Loucy (cell line): ENCODE measurements at regions not wholly inside any gene's neighbourhood (a gene's known extent, or its start where the extent isn't known, plus 50 kb on each side); places are given as distances from the start of the nearest gene placed in this dataset.

Source experiments
- EZH2phosphoT487 ChIP-seq: fragments of 200-600 bp; IDR thresholded peaks from 2 replicates; pipeline ENCODE4 v1.6.1; 2018; ENCODE audit warnings: antibody characterized with exemption, mild to moderate bottlenecking, moderate library complexity, borderline replicate concordance
- TF ChIP-seq, protein P1 (sequence below): fragments of 200-600 bp; sonication (generic); conservative IDR thresholded peaks from 2 replicates; pipeline ENCODE4 v1.5.1; 2014; ENCODE audit warnings: mild to moderate bottlenecking, antibody characterized with exemption, low read length

DNA sequence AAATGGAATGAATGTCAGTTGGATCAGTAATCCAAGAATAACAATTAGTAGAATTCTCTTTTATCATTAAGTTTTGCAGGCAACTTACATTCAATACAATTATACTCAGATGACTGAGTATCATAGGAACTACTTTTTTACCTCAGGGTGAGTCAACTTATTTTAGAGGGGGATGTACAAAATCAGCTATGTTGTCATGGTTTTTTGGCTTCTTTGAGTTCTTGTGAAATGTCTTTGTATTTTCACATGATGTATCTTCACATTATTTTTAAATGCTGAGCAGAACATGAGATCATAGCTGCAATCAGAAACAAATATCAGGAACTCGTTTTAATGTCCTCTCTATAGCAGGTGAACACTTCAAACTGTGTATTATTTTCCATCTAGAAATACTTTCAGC lies 65.3 kb upstream of the PTPRR start:
- TF ChIP-seq, protein P1, sequence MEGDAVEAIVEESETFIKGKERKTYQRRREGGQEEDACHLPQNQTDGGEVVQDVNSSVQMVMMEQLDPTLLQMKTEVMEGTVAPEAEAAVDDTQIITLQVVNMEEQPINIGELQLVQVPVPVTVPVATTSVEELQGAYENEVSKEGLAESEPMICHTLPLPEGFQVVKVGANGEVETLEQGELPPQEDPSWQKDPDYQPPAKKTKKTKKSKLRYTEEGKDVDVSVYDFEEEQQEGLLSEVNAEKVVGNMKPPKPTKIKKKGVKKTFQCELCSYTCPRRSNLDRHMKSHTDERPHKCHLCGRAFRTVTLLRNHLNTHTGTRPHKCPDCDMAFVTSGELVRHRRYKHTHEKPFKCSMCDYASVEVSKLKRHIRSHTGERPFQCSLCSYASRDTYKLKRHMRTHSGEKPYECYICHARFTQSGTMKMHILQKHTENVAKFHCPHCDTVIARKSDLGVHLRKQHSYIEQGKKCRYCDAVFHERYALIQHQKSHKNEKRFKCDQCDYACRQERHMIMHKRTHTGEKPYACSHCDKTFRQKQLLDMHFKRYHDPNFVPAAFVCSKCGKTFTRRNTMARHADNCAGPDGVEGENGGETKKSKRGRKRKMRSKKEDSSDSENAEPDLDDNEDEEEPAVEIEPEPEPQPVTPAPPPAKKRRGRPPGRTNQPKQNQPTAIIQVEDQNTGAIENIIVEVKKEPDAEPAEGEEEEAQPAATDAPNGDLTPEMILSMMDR = no peak
- no peak for TF ChIP-seq EZH2phosphoT487
